ENCODE measurements at regions not wholly inside any gene's neighbourhood (a gene's known extent, or its start where the extent isn't known, plus 50 kb on each side); places are given as distances from the start of the nearest gene placed in this dataset.

DNA sequence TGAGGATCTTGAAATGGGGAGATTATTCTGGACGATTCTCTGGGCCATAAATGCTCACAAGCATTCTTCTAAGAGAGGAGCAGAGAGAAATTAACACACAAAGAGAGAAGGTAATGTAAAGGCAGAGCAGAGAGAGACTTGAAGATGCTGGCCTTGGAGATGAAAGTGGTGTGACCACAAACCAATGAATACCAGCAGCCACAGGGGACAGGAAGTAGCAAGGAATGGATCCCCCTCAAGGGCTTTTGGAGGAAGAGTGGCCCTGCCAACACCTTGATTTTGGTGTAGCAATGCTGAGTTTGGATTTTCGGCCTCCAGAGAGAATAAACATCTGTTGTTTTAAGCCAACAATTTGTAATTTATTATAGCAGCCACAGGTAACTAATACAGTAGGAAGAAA is 1155.6 kb downstream of the TYW1 start (continued):
- TF ChIP-seq TEAD4 (IDR thresholded peaks at IDR 0.05; ENCODE audit: low read depth, low read length) (no peak), NRF1 (IDR thresholded peaks at IDR 0.05; ENCODE audit: low read depth, low read length) (no peak)

All from H1 (cell line).